HG03565 (cell line): ENCODE measurements at regions not wholly inside any gene's neighbourhood (a gene's known extent, or its start where the extent isn't known, plus 50 kb on each side); places are given as distances from the start of the nearest gene placed in this dataset.
"Not testable (repeated sequence)": the region's sequence is repeated elsewhere in the genome, so short reads cannot be mapped to it uniquely, and the experiment has no call there.

Experiments used
- ATAC-seq: cut with Tn5 transposase; IDR thresholded peaks from one replicate; pipeline ENCODE4 v1.9.1; 2021; ENCODE audit warnings: mild to moderate bottlenecking, moderate library complexity; ENCODE audit not compliant: unreplicated experiment

- no peak for ATAC-seq
Measured at GRCh38 chr14:43595096-43595772, 911.8 kb downstream of the FSCB start.

GRCh38 chr14:43591776-43592175 is 915.3 kb downstream of the FSCB start:
- no peak for ATAC-seq

- ATAC-seq = no peak
Measured at GRCh38 chr14:43587183-43587582, 919.9 kb downstream of the FSCB start.

- ATAC-seq = no peak
Measured at GRCh38 chr14:43579671-43580070, 927.4 kb downstream of the FSCB start.

GRCh38 chr14:43568022-43568421 is 939.1 kb downstream of the FSCB start:
- no peak for ATAC-seq

GRCh38 chr14:43548368-43548767 is 958.7 kb downstream of the FSCB start:
- ATAC-seq = no peak

- ATAC-seq = not testable (repeated sequence)
Measured at GRCh38 chr14:43547596-43547995, 959.5 kb downstream of the FSCB start.

GRCh38 chr14:43541356-43541755 is 965.7 kb downstream of the FSCB start:
- ATAC-seq = no peak

GRCh38 chr14:43540948-43541347 is 966.1 kb downstream of the FSCB start:
- no peak for ATAC-seq

- no peak for ATAC-seq
Measured at GRCh38 chr14:43539210-43539609, 967.9 kb downstream of the FSCB start.

- no peak for ATAC-seq
Measured at GRCh38 chr14:43535231-43535838, 971.7 kb downstream of the FSCB start.

GRCh38 chr14:43532825-43533416 is 974.2 kb downstream of the FSCB start:
- ATAC-seq = no peak

- ATAC-seq = no peak
Measured at GRCh38 chr14:43528321-43528720, 978.8 kb downstream of the FSCB start.

- no peak for ATAC-seq
Measured at GRCh38 chr14:43525658-43526057, 981.4 kb downstream of the FSCB start.

GRCh38 chr14:43522901-43523300 is 984.2 kb downstream of the FSCB start:
- ATAC-seq = no peak

- ATAC-seq = no peak
Measured at GRCh38 chr14:43522191-43522590, 984.9 kb downstream of the FSCB start.

- no peak for ATAC-seq
Measured at GRCh38 chr14:43503508-43503907, 1003.6 kb downstream of the FSCB start.

- ATAC-seq = not testable (repeated sequence)
Measured at GRCh38 chr14:43492359-43492758, 1014.7 kb downstream of the FSCB start.

- ATAC-seq = no peak
Measured at GRCh38 chr14:43483415-43483814, 1023.7 kb downstream of the FSCB start.

- ATAC-seq = no peak
Measured at GRCh38 chr14:43481864-43482263, 1025.2 kb downstream of the FSCB start.

- no peak for ATAC-seq
Measured at GRCh38 chr14:43480976-43481375, 1026.1 kb downstream of the FSCB start.

- no peak for ATAC-seq
Measured at GRCh38 chr14:43479596-43480195, 1027.4 kb downstream of the FSCB start.
